Activated CD4-positive, alpha-beta T cell treated with anti-CD3 and anti-CD28 coated beads for 4 hours (primary cell): ENCODE measurements at regions not wholly inside any gene's neighbourhood (a gene's known extent, or its start where the extent isn't known, plus 50 kb on each side); places are given as distances from the start of the nearest gene placed in this dataset.

ENCODE experiments used
- DNase-seq, 2 donors: peaks; one replicate each; pipeline ENCODE4 v3.0.0-alpha.2; 2020

DNA sequence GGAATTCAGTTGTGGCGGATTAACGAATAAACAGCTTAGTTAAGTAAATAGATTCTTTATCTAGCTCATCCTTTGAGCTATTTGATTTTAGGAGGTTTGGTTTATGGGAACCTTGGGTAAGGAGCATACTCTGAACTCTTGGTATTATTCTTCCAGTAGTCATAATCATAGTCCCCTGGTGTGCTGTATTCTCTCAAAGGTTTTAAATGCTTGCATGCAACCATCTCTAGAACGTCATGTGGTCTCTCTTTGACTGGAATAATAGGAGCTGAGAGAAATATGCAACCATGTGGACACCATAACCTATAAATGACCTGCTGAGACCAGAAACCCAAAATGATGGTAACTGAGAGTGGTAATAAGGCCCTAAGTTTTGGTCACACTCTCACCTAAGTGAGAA is 951.6 kb upstream of the MIR17HG start:
- no peak for DNase-seq

DNA sequence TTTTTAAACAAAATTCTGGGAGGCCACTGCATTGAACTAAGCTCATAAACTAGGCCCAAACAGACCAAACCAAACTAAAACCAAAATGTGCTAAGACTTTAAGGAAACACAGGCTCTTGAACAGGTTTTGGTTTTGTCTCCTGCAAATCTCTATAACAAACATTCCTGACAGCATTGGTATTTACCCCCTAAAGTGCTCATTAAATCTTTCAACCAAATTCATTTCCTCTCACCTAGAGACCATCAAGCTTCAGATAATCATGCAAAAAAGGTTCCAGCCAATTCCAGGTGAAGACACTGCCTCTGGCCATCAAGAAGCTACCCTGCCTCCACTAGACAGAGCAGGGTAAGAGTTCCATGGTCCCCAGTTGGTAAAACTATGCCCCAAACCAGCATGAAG is 951.2 kb upstream of the MIR17HG start:
- DNase-seq, result no peak

DNA sequence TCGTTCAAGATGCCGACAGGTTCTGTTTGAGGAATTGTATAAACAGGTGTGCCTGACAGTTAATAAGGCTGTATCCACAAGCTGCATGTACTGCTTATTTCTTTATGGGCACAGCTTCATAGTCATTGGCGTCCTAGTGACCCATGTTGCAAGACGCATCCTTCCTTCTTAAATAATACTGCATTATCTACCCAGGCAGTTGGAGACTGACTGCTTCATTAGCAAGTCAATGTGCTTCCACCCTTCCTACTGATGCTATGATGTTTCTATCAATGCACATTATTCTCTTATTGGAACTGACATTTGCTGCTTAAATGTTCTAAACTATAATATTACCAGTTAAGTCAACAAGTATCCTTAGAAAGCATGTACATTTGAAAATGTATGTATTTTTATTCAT is 950.0 kb upstream of the MIR17HG start:
- DNase-seq, result no peak

DNA sequence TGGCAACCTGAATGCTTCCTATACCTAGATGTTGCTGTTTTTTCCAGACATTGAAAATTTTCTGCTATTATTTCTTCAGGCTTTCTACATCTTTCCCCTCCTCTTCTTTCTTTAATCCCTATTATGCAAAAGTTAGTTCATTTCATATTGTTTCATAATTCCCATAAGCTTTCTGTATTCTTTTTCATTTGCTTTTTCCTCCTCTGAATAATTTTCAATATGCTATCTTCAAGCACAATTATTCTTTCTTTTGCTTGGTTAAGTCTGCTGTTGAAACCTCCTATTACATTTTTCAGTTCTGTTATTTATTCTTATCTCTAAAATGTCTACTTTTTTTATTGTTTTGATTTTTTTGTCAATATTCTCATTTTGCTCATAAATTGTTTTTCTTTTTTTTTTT is 947.1 kb upstream of the MIR17HG start:
- no peak for DNase-seq

DNA sequence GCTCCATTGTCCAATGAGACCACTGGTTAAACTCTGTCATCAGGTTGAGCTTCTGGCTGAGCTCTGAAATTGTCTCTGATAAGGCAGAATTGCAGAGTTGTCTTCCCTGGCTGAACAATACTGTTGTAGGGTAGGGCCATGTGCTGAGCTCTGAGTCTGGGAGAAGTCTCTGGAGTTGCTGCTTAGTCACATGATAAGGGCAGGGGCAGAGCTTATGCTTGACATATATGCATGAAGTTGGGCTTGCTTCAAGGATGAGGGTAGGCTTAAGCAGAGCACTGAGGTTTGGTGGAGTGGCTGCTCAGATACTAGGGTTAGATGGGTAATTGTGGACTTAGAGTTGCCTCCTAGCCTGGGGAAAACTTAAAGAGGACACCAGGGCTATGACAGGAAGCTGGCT is 946.3 kb upstream of the MIR17HG start:
- DNase-seq, result no peak

DNA sequence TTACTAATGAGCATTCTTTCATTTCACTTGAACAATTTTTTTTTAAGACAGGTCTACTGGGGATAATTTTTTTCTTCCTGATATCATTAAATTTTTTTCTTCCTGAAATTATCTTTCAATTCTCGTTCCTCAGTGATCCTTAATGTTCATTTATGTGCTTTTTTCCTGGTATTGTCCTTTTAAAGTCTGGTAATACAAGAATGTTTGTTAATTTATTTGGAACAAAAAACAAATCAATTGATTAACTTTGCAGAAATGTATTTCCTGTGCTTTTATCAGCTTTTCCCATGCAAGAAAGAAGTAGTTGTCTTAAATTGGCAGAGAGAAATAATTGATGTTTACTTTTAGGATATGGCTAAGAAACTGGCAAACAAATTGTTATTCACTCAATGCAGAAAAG is 945.4 kb upstream of the MIR17HG start:
- no peak for DNase-seq

DNA sequence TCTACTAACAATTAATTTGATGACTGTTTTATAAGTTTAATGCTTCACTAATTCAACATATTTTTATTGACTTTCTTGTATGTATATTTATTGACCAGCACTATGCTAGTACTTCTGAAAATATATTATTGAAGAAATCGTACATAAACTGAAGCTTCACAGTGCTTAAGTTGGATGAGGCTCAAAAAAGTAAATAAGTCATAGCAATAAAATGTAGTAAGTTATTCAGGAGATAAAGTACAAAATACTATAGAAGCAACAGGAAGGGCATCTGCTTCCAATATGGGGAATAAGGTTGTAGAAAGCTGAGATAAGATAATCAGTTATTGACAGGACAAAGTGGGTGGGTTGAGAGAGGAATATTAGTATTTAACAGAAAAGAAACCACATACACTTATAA is 944.9 kb upstream of the MIR17HG start:
- DNase-seq, result no peak

DNA sequence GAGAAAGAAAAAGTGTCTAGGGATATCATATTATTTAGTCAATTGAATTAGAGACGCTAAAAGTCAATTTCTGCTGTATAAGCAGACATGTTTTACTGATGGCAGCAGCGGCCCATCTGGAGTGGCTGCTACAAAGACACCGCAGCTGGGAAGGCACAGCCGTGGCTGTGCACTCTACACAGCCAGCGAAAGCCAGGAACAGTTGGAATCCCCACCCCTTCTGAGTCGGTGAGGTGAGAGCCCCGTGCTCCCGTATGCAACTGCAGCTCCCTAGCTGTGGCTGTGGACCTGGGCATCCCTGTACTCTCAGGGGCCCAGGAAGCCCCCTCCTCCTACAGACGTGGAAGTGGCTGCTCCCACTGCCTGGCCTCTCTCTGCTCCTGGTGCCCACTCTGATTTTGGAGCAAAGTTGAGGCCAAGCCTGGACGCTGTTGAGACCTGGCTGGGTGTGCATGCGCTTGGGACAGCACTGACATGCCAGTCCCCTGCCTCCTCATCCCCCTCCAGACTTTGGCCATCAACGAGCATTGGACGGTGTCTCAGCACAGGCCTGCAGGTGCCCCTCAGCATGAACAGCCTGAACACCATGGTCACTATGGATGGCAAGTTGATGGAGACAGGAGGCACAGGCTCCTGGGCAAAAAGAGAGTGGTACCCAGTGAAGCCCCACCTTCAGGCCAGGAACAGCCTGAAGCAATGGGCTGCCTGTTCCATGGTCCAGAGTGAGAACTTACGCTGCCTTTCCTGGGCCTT is 944.0 kb upstream of the MIR17HG start:
- no peak for DNase-seq

DNA sequence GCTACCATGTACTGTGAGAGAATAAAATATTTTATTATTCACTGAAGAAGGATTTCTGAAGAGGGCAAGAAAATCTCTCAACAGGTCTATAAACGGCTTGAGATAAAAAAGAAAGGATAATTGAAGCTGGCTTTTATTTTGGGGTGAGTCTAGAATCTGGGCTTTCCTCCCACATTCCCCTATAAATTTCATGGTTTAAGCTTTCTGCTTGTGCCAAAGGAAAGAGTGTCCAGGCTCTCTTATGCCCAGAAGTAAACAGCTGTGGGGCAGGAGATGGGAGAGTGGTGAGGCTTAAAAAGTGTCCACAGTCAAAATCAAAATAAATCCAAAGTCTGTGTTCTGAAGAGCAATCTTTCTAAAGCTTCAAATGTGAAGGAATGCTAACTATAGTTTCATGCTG is 942.2 kb upstream of the MIR17HG start:
- no peak for DNase-seq

DNA sequence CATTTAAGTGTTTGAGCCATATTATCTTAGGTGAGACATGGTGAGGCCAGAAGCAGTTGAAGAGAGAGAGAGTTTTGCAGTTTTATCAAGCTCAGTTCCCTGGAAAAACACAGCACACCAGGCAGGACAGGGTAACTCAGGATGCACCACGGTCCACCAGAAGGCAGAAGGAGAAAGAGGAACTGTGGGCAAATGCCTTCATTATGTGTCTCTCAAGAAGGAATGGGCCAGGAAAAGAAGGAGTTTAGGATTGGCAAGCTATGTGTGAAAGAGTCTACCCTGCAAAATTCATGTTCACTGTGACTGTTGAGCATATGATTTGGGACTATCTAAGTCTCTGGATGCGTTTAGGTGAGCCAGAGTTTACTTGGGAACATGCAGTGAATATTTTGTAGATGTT is 934.5 kb upstream of the MIR17HG start:
- no peak for DNase-seq

DNA sequence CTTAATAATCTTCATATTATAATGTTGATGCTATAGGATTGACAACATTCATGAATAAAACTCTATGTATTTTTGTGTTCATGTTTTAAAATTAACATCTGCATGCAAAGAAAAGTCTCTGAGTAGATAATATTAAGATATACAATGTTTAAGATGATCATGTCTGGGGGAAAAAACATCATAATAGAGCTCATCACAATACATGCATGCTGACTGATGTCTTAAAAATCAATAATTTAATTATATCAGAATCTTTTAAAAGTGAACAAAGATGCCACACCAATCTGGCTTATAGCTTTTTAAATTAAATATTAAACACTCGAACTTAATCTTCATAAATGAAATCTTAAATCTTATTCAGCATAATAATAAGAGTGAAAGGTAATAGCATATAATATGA is 933.9 kb upstream of the MIR17HG start:
- DNase-seq, result no peak

DNA sequence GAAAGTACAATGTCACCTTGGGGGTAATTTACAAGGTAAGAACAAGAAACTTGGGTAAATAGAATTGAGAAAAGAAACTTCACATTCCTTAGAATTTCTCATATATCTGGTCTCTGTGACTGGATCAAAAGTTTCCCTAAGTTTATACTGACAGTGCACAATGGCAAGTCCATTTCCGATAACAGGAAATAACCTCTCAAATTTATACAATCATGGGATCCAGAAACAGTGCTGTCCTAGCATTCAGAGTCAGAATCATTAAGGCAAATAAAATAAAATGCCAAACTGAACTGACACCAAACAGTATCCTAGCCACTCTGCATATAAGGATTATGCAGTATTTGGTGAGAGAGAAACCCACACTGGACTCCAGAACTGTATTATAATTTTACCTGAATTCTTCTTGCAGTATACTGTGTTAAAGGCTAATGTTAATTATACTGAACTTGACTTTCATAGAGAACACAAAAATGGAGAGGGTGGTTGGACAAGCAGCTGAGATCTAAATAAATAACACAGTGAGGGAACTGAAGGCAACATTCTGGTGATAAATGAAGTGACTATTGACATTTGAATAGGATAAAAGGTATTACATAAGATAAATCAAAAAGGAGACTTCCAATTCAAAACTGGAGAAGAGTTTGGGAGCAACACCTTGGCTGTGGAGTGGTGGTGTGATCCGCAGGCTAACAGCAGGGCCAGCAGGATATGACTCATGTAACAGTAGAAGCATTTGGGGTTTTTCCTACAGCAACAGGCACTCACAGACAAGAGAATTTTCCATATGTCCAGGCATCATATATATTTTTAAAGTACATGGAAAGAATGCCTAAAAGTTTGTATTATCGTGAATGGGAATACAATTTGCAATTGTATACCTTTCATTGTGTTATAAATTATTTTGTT is 932.5 kb upstream of the MIR17HG start:
- no peak for DNase-seq

DNA sequence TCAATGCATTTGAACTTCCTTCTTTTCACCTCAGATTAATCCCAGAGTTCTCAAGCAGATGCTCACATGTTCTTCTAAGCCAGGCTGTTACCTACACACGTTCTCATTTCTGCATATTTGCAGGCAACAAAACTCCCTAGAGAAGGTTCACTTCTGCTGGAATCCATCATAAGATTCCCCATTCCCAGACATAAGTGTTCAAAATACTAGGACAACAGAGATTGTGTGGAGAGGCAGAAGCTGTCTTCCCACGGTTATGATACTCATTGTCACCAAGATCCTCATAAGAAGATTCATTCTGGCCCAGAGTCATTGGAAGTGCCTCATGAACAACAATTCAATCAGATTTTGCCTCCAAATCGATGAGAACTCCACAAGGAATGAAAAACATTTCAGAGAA is 931.6 kb upstream of the MIR17HG start:
- DNase-seq, result no peak

DNA sequence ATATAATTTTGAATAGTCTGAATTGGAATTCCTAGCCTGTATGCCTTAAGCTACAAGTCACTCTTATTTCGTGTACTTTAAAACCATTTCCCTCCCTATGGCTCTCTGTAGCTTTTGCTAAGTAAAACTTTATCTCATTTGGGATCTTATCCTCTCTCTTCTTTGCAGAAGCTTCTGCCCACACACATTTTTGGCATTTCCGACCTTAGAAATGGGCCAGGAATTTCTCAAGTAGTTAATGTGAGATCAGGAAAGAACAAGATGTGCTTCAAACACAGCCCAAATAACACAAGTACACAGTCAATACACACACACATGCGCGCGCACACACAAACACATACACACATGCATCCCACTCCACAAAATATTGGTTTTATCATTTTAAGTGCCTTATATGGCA is 931.0 kb upstream of the MIR17HG start:
- no peak for DNase-seq

DNA sequence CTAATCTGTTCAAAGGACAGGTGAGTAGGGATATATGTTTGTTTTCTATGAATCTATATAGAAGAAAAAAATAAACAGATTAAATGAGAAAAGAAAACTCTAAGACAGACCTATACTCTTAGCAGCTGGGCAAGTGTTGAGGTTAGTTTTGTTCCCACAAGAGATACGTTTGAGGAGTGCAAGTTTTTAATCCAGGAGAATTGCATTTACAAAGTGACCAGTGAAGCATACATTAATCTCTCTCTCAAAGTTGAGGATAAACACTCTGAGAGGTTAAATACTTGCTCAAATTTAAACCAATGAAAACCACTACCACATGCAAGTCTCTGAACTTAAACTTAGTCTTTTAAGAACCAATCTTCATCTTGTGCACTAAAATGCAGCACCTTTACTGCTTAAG is 930.5 kb upstream of the MIR17HG start:
- no peak for DNase-seq

DNA sequence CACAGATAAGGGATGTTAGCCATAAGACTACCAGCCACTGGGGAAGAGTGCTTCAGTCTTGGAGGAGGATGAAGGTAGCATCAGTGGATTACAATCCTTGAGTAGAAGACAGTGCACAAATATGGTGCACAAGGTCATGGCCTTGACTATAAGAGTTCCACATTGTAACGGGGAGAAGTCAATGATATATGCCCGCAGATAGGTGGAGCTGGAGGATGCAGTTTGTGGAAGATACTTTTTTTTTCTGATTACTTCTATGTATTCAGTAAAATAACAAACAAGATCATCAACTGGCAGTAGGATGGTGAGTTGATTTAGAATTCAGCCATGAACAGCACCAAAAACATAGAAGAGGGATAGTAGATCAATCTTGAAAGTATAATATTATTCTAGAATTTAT is 926.8 kb upstream of the MIR17HG start:
- no peak for DNase-seq

DNA sequence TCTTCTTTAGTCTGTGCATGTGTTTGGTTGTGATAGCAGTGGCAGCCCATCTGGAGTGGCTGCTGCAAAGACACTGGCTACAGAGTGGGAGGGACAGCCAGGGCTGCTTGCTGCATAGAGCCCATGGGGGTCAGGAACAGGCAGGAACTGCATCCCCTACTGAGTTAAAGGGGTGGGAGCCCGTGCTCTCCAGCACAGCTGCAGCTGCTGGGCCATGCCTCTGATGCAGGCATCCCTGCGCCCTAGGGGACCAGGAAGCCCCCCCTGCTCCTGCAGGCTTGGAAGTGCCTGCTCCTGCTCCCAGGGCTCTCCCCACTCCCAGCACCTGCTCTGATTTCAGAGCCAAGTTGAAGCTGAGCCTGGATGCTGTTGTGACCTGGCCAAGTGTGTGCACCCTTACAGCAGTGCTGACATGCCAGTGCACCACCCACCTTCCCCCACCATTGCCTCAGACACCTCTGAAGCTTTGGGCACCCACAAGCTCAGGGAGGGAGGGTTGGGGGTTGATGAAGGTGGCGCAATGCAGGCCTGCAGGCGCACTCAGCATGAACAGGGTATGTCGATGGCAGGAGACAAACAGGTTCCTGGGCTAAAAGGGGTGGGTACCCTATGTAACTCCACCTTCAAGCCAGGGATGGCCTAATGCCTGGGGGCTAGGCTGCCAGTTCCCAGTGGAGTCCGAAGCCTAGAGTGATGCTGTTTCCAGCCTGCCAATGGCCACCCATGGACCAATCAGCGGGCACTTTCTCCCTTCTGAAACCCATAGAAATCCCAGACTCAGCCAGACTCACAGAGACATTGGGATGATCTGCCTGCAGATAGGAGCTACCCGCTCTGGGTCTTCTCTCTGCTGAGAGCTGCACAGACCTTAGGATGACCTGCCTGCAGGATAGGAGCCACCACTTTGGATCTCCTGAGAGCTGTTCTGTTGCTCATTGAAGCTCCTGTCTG is 919.9 kb upstream of the MIR17HG start:
- DNase-seq, result no peak

DNA sequence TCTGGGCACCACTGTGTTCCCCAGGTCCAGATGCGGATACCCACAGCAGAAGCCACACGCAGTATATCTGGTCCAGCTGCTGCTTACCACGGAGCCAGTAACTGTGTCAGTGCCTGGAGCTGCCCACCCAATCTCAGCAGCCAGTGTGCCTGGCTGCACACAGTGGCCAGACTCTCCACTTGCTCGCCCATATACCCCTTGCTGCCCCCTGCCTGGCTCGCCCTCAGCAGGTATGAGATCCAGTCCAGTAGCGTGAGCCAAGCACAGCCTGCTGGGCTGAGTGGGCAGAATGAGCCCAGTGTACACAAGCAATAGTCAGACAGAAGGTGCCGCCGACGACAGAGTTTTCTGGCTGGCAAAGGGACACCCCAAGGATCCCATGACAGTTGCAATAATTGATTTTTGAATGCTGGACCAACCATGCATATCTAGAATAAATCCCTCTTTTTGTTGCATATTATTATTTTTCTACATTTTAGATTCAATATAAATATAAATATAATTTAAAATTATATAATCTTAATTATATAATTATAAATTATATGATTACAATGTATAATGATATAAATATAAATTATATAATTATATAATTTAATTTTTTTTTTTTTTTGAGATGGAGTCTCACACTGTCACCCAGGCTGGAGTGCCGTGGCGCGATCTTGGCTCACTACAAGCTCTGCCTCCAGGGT is 918.8 kb upstream of the MIR17HG start:
- no peak for DNase-seq

DNA sequence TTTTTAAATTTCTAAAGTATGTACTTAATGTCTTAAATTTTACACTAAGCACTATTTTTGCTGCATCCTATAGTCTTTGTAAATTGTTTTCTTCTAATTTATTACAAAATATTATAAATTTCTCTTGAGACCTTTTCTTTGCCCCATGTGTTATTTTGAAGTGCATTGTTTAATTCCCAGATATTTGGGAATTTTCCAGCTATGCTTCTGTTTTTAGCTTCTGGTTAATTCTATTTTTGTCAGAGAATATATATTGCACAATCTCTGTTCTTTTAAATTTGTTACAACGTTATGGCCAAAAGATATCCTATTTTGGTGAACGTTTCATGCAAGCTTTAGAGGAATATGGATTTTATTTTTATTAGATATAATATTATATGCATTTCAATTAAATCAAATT is 917.4 kb upstream of the MIR17HG start:
- DNase-seq, result no peak

DNA sequence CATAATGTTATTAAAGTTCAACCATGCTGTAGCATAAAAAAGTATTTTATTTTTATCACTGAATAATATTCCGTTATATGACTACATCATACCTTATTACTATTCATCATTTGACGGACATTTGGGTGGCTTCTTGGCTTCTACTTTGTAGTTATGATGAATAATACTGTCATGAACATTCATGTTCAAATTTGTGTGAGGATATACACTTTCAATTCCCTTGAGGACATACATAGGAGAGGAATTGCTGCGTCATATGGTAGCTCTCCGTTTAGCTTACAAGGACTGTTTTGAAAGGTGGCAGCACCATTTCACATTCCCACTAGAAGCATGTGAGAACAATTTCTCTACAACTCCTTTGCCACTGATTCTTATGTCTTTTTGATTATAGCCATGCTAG is 910.8 kb upstream of the MIR17HG start:
- DNase-seq, result no peak

DNA sequence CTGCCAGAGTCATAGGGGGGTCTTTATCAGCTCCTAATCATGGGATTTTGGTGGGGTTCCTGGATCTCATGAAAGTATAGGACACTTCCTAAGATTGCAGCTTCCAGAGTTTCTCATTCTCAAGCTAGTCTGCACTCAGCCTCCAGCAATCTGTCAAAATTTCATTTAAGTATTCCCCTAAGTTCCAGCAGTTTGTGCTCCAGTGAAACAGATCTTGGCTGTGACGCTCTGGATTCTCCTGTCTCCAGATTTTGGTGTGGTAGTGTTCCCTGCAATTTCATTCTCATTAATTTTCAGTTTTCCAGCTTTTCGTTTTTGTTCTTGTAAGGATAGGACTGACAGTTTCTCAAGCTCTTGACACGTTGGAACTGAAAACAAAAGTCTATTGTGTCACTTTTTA is 908.9 kb upstream of the MIR17HG start:
- DNase-seq, result no peak

DNA sequence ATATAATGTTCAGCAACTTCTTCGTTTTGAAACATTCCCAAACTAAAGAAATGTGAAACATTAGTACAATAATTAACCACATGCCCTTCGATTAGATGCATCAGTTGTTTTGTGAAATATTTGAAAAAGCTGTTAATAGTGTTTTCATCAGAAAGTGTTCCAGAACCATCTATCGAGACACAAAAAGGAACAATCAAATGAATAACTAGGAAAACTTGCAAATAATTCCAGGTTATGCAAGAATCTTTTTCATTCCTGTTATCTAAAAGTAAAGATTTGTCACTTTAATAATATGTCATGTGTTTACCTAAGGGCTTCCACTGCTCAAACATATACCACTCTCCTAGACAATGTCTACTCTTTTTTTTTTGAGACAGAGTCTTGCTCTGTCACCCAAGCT is 904.2 kb upstream of the MIR17HG start:
- DNase-seq, result no peak

DNA sequence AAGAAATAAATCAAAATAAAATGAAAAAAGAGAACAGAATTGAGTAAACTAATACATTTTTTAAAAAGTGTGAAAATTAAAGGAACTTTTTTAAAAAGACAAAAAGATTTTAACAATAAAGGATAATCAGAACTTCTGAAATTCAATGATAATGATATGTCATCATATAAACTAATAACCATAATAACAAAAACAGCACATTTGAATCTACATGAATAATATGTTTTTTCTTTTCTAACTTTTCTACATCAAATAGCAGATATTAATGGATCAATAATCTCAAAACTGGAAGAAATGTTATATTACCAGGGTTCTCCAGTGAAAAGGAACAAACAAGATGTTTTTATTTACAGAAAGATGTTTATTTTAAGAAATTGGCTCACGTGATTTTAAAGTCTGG is 903.3 kb upstream of the MIR17HG start:
- no peak for DNase-seq
